Gastrocnemius medialis (tissue), 4 donors: ENCODE measurements at regions not wholly inside any gene's neighbourhood (a gene's known extent, or its start where the extent isn't known, plus 50 kb on each side); places are given as distances from the start of the nearest gene placed in this dataset.

Experiments used
- CTCF ChIP-seq, 5 experiments: fragments of 450-650 bp in 3 of 5; fragments of 200-600 bp in 2 of 5; sonication (generic) in 2 of 5; IDR thresholded peaks in 4 of 5; conservative IDR thresholded peaks in 1 of 5; 1 replicate in 4 of 5; 2 replicates in 1 of 5; pipeline ENCODE4 v1.5.1; 2016 to 2019; ENCODE audit warnings: antibody characterized with exemption in 5 of 5, mild to moderate bottlenecking in 3 of 5, moderate library complexity in 3 of 5
- POLR2A ChIP-seq, 2 donors: fragments of 450-650 bp; IDR thresholded peaks; one replicate each; pipeline ENCODE4 v1.6.1; 2017; ENCODE audit warnings: antibody characterized with exemption in 2 of 2, mild to moderate bottlenecking in 2 of 2, moderate library complexity in 2 of 2

GRCh38 chr6:170164271-170164900, 126.5 kb downstream of the DLL1 start:
- no peak for TF ChIP-seq POLR2A (IDR thresholded peaks at IDR 0.05)
- TF ChIP-seq CTCF (IDR thresholded peaks at IDR 0.05 in 4 of 5, conservative IDR thresholded peaks at IDR 0.05 in 1 of 5), result no peak
